ENCODE measurements at regions not wholly inside any gene's neighbourhood (a gene's known extent, or its start where the extent isn't known, plus 50 kb on each side); places are given as distances from the start of the nearest gene placed in this dataset.

DNA sequence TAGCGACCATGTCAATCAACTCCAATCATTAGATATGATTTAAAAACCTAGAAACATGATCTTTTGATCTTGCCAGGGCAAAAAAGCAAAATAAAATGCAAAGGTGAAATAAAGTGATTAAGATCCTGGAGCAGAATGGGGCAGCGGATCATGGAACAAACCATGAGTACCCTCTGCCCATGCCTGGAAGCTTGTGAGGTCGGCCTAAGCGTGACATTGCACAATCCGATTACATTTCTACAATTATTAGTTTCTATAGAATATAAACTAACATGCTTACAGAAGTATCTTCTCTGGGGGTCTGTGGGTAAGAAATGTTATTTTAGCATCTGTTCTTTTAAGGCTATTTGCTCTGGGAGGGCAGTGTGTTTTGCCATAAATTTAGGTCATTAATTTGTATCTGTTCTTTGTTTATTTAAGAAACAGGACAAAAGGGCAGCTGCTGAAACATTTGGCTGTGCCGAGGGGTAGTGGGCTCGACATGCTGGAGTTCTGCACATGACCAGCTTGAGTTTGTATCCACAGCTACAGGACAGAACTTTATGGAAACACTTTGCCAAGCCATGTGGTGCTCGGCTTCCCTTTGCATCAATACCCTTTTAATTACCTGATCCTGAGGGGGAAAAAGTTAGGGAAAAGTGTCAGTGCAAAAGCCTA is 55.9 kb downstream of the ZBTB18 start:
- no peak overlapping the region for H3K4me3 ChIP-seq
- DNase-seq = no peak
- intact Hi-C loops (cut with DNase I; ENCODE audit: low total_unique reads) = no loop called here
- H3K36me3 ChIP-seq = no peaks in the 10 kb centered on the region
- H3K9me3 ChIP-seq = no peaks in the 10 kb centered on the region
- peaks cover 0 to 13% (median 0%) of the 10 kb centered on the region in 3 donors for H3K27me3 ChIP-seq
- H3K27ac ChIP-seq = no peak overlapping the region
- TF ChIP-seq, protein P1, sequence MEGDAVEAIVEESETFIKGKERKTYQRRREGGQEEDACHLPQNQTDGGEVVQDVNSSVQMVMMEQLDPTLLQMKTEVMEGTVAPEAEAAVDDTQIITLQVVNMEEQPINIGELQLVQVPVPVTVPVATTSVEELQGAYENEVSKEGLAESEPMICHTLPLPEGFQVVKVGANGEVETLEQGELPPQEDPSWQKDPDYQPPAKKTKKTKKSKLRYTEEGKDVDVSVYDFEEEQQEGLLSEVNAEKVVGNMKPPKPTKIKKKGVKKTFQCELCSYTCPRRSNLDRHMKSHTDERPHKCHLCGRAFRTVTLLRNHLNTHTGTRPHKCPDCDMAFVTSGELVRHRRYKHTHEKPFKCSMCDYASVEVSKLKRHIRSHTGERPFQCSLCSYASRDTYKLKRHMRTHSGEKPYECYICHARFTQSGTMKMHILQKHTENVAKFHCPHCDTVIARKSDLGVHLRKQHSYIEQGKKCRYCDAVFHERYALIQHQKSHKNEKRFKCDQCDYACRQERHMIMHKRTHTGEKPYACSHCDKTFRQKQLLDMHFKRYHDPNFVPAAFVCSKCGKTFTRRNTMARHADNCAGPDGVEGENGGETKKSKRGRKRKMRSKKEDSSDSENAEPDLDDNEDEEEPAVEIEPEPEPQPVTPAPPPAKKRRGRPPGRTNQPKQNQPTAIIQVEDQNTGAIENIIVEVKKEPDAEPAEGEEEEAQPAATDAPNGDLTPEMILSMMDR (IDR thresholded peaks at IDR 0.05) = no peak
- TF ChIP-seq POLR2A (IDR thresholded peaks at IDR 0.05) = no peak
- no peak for TF ChIP-seq POLR2AphosphoS5 (IDR thresholded peaks at IDR 0.05)
- no peak for TF ChIP-seq EP300 (IDR thresholded peaks at IDR 0.05)
- WGBS, 5 donors = 66 to 71% (median 68%) methylated on average over 8 of the region's 8 CpGs
- H3K4me1 ChIP-seq = peaks cover 0 to 21% (median 11%) of the 10 kb centered on the region in 4 donors

DNA sequence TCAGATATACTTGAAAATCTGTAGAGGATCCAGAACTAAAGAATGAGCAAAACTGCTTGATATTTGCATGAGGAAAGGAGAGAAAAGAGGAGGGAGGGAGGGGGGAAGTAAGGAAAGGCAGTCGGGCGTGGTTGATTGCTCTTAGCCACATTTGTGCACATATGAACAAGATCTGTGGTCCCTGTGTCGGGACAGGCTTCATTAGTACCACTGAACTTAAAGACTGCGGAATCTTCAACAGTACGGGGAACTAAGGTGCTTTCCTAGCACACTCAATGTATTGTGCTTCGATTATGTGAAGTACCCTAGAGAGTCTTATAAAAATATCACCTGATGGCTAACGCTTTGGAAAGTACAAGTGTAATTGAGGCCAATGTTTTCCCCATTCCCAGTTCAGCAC is 59.9 kb downstream of the ZBTB18 start:
- intact Hi-C loops (cut with DNase I; ENCODE audit: low total_unique reads) = no loop called here
- Histone ChIP-seq H3K4me1 (peaks cover 0 to 3% (median 1%) of the 10 kb centered on the region in 4 donors), H3K27me3 (no peaks in the 10 kb centered on the region), H3K9me3 (no peaks in the 10 kb centered on the region), H3K36me3 (no peaks in the 10 kb centered on the region), H3K27ac (no peak overlapping the region), H3K4me3 (no peak overlapping the region)
- no peak for DNase-seq
- 74 to 86% (median 79%) methylated on average over 7 of the region's 7 CpGs for WGBS, 5 donors
- TF ChIP-seq, protein P1 (IDR thresholded peaks at IDR 0.05) = no peak
- TF ChIP-seq POLR2A (IDR thresholded peaks at IDR 0.05) = no peak
- no peak for TF ChIP-seq POLR2AphosphoS5 (IDR thresholded peaks at IDR 0.05)
- TF ChIP-seq EP300 (IDR thresholded peaks at IDR 0.05) = no peak

DNA sequence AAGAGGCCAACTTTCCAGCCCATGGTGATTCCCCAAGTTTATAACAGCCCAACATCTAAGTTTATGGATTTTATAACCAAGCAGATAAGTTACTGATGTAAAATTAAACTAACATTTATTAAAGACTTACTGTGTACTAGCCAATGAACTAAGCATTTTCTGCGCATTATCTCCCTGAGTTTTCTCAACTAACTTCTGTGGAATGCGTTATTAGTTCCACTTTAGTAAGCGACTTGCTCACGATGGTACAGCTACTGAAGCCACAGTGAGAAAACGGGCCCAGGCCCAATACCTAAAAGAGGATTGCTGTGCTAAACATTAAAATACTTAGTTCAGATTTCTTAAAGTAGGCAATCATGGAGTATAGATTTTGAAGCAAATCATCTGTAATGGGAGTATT is 61.0 kb downstream of the ZBTB18 start:
- no peak overlapping the region for H3K27ac ChIP-seq
- no peak overlapping the region for H3K4me3 ChIP-seq
- H3K27me3 ChIP-seq = no peaks in the 10 kb centered on the region
- TF ChIP-seq POLR2A (IDR thresholded peaks at IDR 0.05) = no peak
- TF ChIP-seq EP300 (IDR thresholded peaks at IDR 0.05) = no peak
- TF ChIP-seq POLR2AphosphoS5 (IDR thresholded peaks at IDR 0.05) = no peak
- TF ChIP-seq, protein P1 (IDR thresholded peaks at IDR 0.05) = no peak
- 93 to 97% (median 96%) methylated on average over 5 of the region's 5 CpGs for WGBS, 5 donors
- H3K9me3 ChIP-seq = peaks cover 0 to 3% (median 0%) of the 10 kb centered on the region in 4 donors
- intact Hi-C loops (cut with DNase I; ENCODE audit: low total_unique reads) = no loop called here
- no peaks in the 10 kb centered on the region for H3K4me1 ChIP-seq
- no peaks in the 10 kb centered on the region for H3K36me3 ChIP-seq
- DNase-seq = no peak

DNA sequence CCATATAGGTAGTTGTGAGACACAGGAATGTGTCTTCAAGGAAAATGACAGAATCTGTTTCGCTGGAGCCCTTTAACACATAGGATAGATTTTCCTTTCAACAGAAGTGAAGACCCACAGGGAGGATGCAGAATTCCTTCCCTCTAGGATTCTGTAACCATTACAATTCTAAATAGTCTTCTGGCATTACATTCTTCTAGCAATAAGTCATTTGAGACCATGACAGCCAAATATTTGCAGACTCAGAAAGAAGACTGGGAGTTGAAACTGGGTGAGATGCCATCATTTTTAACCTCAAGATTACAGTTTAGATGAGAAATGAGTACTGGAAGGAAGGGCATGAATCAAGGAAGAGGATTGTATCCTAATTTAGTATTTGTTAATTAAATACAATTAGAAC is 61.6 kb downstream of the ZBTB18 start:
- Histone ChIP-seq H3K27ac (no peak overlapping the region), H3K9me3 (peaks cover 0 to 4% (median 0%) of the 10 kb centered on the region in 4 donors), H3K4me1 (no peaks in the 10 kb centered on the region), H3K4me3 (no peak overlapping the region), H3K27me3 (no peaks in the 10 kb centered on the region), H3K36me3 (no peaks in the 10 kb centered on the region)
- no peak for TF ChIP-seq POLR2A (IDR thresholded peaks at IDR 0.05)
- TF ChIP-seq, protein P1 (IDR thresholded peaks at IDR 0.05) = no peak
- no peak for TF ChIP-seq EP300 (IDR thresholded peaks at IDR 0.05)
- no peak for TF ChIP-seq POLR2AphosphoS5 (IDR thresholded peaks at IDR 0.05)
- DNase-seq = no peak
- intact Hi-C loops (cut with DNase I; ENCODE audit: low total_unique reads) = no loop called here
- 68 to 100% (median 97%) methylated on average over 1 of the region's 1 CpG for WGBS, 5 donors

All from stomach (tissue), 8 donors.